C4-2B (cell line): ENCODE measurements at regions not wholly inside any gene's neighbourhood (a gene's known extent, or its start where the extent isn't known, plus 50 kb on each side); places are given as distances from the start of the nearest gene placed in this dataset.

Source experiments
- ZFX ChIP-seq: fragments of 450-650 bp; IDR thresholded peaks from 2 replicates; pipeline ENCODE4 v1.6.1; 2017
- TF ChIP-seq, protein P1 (sequence below): fragments of 450-650 bp; conservative IDR thresholded peaks from 2 replicates; pipeline ENCODE4 v1.5.1; 2017; ENCODE audit warnings: mild to moderate bottlenecking

GRCh38 chr1:218671573-218671972 is 326.4 kb downstream of the TGFB2 start:
- TF ChIP-seq, protein P1, sequence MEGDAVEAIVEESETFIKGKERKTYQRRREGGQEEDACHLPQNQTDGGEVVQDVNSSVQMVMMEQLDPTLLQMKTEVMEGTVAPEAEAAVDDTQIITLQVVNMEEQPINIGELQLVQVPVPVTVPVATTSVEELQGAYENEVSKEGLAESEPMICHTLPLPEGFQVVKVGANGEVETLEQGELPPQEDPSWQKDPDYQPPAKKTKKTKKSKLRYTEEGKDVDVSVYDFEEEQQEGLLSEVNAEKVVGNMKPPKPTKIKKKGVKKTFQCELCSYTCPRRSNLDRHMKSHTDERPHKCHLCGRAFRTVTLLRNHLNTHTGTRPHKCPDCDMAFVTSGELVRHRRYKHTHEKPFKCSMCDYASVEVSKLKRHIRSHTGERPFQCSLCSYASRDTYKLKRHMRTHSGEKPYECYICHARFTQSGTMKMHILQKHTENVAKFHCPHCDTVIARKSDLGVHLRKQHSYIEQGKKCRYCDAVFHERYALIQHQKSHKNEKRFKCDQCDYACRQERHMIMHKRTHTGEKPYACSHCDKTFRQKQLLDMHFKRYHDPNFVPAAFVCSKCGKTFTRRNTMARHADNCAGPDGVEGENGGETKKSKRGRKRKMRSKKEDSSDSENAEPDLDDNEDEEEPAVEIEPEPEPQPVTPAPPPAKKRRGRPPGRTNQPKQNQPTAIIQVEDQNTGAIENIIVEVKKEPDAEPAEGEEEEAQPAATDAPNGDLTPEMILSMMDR: no peak; the same call in 1 of the 2 replicates
- TF ChIP-seq ZFX: no peak
